ENCODE measurements at regions not wholly inside any gene's neighbourhood (a gene's known extent, or its start where the extent isn't known, plus 50 kb on each side); places are given as distances from the start of the nearest gene placed in this dataset.

DNA sequence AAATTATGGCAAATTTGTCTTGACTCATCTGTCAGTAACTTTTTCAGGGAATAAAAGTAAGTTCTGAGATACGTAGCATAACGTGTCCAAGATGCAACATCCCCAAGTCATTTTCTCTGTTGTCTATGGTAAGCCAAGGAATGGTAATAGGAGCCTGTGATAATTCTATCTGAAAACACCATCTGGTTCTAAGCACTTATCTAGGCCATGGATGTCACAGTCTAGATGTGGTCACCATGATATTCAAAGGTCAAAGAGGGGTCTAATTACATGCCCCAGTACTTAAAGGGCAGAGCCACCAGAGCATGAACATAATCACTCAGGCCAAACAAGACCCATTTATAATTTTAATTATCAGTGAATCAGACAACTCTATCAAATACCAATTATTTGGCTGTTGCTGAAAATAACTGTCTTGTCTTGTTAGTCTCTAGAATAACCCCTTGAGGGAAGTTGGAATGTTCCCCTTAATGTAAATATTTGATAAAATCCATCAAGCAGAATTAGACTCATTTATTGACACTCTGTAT is 225.1 kb upstream of the MPPED2 start:
- no peak for FAIRE-seq
- POLR2A ChIA-PET = no interaction called here
- ATAC-seq = no peak
- Histone ChIP-seq H3K4me2 (no peak overlapping the region), H3K4me3 (no peak overlapping the region), H3K9me3 (no peaks in the 10 kb centered on the region), H3K27ac (no peak overlapping the region), H3K4me1 (no peaks in the 10 kb centered on the region)
- TF ChIP-seq HDAC2 (IDR thresholded peaks at IDR 0.05) (no peak), JUNB (IDR thresholded peaks at IDR 0.05) (no peak), HOXB13 (CRISPR knock-in tag; IDR thresholded peaks at IDR 0.05; ENCODE audit: low read depth) (no peak), MYC (IDR thresholded peaks at IDR 0.05; ENCODE audit: borderline replicate concordance, low read length) (no peak), RAD21 (conservative IDR thresholded peaks at IDR 0.05 in 1 of 2, IDR thresholded peaks at IDR 0.05 in 1 of 2) (no peak), E2F6 (IDR thresholded peaks at IDR 0.05; ENCODE audit: borderline replicate concordance, low read depth) (no peak), RFX5 (IDR thresholded peaks at IDR 0.05) (no peak), POLR2A (IDR thresholded peaks at IDR 0.05; ENCODE audit: low read length) (no peak), RNF2 (IDR thresholded peaks at IDR 0.05; ENCODE audit: borderline replicate concordance, low read depth) (no peak), ZC3H11A (IDR thresholded peaks at IDR 0.05) (no peak), CHD2 (IDR thresholded peaks at IDR 0.05; ENCODE audit: low read length, partially characterized antibody) (no peak)
- TF ChIP-seq, protein P1, sequence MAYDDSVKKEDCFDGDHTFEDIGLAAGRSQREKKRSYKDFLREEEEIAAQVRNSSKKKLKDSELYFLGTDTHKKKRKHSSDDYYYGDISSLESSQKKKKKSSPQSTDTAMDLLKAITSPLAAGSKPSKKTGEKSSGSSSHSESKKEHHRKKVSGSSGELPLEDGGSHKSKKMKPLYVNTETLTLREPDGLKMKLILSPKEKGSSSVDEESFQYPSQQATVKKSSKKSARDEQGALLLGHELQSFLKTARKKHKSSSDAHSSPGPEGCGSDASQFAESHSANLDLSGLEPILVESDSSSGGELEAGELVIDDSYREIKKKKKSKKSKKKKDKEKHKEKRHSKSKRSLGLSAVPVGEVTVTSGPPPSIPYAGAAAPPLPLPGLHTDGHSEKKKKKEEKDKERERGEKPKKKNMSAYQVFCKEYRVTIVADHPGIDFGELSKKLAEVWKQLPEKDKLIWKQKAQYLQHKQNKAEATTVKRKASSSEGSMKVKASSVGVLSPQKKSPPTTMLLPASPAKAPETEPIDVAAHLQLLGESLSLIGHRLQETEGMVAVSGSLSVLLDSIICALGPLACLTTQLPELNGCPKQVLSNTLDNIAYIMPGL (CRISPR knock-in tag; IDR thresholded peaks at IDR 0.05; ENCODE audit: borderline replicate concordance) = no peak
- TF ChIP-seq, protein P2, sequence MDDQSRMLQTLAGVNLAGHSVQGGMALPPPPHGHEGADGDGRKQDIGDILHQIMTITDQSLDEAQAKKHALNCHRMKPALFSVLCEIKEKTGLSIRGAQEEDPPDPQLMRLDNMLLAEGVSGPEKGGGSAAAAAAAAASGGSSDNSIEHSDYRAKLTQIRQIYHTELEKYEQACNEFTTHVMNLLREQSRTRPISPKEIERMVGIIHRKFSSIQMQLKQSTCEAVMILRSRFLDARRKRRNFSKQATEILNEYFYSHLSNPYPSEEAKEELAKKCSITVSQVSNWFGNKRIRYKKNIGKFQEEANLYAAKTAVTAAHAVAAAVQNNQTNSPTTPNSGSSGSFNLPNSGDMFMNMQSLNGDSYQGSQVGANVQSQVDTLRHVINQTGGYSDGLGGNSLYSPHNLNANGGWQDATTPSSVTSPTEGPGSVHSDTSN (IDR thresholded peaks at IDR 0.05) = no peak
- no peak for DNase-seq (ENCODE audit: low read depth in 1 of 2, low spot score in 1 of 2)
- WGBS (ENCODE audit: missing lambda C conversion rate) = 0% methylated on average over 2 of the region's 2 CpGs
- CTCF ChIA-PET = no interaction called here

- TF ChIP-seq NR3C1 (IDR thresholded peaks at IDR 0.05) = no peak
- no peak for FAIRE-seq
- ChIA-PET POLR2A (no interaction called here), CTCF (no interaction called here)
- Histone ChIP-seq H3K9me3 (no peaks in the 10 kb centered on the region), H3K4me1 (no peaks in the 10 kb centered on the region), H3K27ac (no peak overlapping the region), H3K4me3 (no peak overlapping the region), H3K4me2 (no peak overlapping the region)
- no peak for DNase-seq (ENCODE audit: low read depth in 1 of 2, low spot score in 1 of 2)
- 29% methylated on average over 2 of the region's 2 CpGs for WGBS (ENCODE audit: missing lambda C conversion rate)
- no peak for ATAC-seq
These were observed 224.0 kb upstream of the MPPED2 start for GRCh38 chr11:30810116-30810515.

DNA sequence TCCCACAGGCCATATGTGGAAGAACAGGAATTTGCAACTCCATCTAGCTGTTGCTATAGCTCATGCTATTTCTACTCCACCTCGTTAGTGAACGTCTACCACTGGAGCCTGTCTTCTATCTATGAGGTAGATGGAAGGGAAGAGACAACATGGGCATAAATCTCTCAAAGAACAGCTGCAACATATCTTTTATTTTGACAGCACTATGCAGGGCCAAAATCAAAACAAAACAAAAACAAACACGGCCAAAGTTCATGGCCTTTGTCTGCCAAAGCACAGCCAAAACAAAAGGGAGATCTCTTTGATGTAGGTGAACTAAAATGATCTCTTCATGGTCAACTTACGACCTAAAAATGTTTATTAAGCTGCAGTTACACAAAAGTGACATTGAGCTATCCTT is 215.2 kb upstream of the MPPED2 start:
- WGBS (ENCODE audit: missing lambda C conversion rate) = 1% methylated on average over 4 of the region's 4 CpGs
- FAIRE-seq = no peak

More for the DNA sequence above, 215.2 kb upstream of the MPPED2 start:
- ChIA-PET CTCF (no interaction called here), POLR2A (no interaction called here)
- H3K4me1 ChIP-seq = no peaks in the 10 kb centered on the region
- H3K9me3 ChIP-seq = no peaks in the 10 kb centered on the region
- DNase-seq (ENCODE audit: low read depth in 1 of 2, low spot score in 1 of 2) = no peak
- no peak overlapping the region for H3K4me3 ChIP-seq
- H3K4me2 ChIP-seq = no peak overlapping the region
- ATAC-seq = no peak
- H3K27ac ChIP-seq = no peak overlapping the region
- TF ChIP-seq NFE2L2 (conservative IDR thresholded peaks at IDR 0.05; ENCODE audit: low read length) (no peak), BHLHE40 (IDR thresholded peaks at IDR 0.05; ENCODE audit: low read depth, low read length) (no peak), FOSL2 (IDR thresholded peaks at IDR 0.05) (no peak), FOSL2 (CRISPR knock-in tag; IDR thresholded peaks at IDR 0.05) (no peak), HOXB13 (CRISPR knock-in tag; IDR thresholded peaks at IDR 0.05; ENCODE audit: low read depth) (no peak), E2F6 (IDR thresholded peaks at IDR 0.05; ENCODE audit: borderline replicate concordance, low read depth) (no peak), CEBPB (IDR thresholded peaks at IDR 0.05) (no peak), CBX8 (IDR thresholded peaks at IDR 0.05) (no peak), MAFK (IDR thresholded peaks at IDR 0.05; ENCODE audit: partially characterized antibody) (no peak), CHD4 (IDR thresholded peaks at IDR 0.05; ENCODE audit: borderline replicate concordance) (no peak), NPAS2 (CRISPR knock-in tag; IDR thresholded peaks at IDR 0.05; ENCODE audit: borderline replicate concordance) (no peak), MAZ (IDR thresholded peaks at IDR 0.05; ENCODE audit: borderline replicate concordance, low read depth, low read length) (no peak), RNF2 (IDR thresholded peaks at IDR 0.05; ENCODE audit: borderline replicate concordance, low read depth) (no peak)
